GM21576 (cell line): ENCODE measurements at regions not wholly inside any gene's neighbourhood (a gene's known extent, or its start where the extent isn't known, plus 50 kb on each side); places are given as distances from the start of the nearest gene placed in this dataset.
"Not testable (repeated sequence)": the region's sequence is repeated elsewhere in the genome, so short reads cannot be mapped to it uniquely, and the experiment has no call there.

Experiments used
- ATAC-seq: cut with Tn5 transposase; IDR thresholded peaks from one replicate; pipeline ENCODE4 v1.9.1; 2021; ENCODE audit warnings: mild to moderate bottlenecking, moderate library complexity; ENCODE audit not compliant: unreplicated experiment

GRCh38 chr15:26132811-26133210 is 269.7 kb upstream of the ATP10A start:
- no peak for ATAC-seq

DNA sequence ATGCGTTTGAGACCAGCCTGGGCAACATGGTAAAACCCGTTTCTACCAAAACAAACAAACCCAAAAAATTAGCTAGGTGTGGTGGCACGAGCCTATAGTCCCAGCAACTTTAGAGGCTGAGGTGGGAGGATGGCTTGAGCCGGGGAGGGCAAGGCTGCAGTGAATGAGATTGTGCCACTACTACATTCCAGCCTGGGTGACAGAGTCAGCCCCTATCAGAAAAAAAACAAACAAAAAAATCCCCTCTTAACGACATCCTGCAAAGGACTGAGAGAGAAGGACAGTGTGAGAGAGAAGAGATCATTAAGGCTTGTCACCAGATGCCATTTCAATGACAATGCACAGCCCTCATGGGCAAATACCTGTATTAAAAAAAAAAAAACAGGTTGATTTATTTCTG is 266.7 kb upstream of the ATP10A start:
- no peak for ATAC-seq

- no peak for ATAC-seq
Observed at GRCh38 chr15:26128611-26129140, 265.5 kb upstream of the ATP10A start.

- no peak for ATAC-seq
Observed at GRCh38 chr15:26126819-26127387, 263.8 kb upstream of the ATP10A start.

DNA sequence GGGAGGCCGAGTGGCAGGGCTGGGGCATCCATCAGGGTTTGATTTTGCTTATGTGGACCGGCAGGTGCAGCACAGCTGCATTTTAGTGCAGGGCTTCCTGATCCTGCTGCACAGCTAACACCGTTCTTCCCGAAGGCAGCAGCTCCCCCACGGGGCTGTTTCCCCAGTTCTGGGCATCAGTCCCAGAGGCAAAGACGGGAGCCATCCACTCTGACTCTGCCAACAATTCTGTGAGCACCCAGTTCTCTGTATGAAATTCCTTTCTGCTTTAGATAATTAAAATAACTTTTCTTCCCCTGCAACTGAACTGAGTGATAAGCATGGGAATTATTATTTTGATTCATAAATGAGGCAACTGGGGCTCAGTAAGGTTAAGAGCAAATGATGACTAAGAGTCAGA is 262.9 kb upstream of the ATP10A start:
- ATAC-seq, result no peak

GRCh38 chr15:26125664-26126063 is 262.5 kb upstream of the ATP10A start:
- ATAC-seq, result no peak

GRCh38 chr15:26119322-26119721 is 256.2 kb upstream of the ATP10A start:
- ATAC-seq, result no peak

DNA sequence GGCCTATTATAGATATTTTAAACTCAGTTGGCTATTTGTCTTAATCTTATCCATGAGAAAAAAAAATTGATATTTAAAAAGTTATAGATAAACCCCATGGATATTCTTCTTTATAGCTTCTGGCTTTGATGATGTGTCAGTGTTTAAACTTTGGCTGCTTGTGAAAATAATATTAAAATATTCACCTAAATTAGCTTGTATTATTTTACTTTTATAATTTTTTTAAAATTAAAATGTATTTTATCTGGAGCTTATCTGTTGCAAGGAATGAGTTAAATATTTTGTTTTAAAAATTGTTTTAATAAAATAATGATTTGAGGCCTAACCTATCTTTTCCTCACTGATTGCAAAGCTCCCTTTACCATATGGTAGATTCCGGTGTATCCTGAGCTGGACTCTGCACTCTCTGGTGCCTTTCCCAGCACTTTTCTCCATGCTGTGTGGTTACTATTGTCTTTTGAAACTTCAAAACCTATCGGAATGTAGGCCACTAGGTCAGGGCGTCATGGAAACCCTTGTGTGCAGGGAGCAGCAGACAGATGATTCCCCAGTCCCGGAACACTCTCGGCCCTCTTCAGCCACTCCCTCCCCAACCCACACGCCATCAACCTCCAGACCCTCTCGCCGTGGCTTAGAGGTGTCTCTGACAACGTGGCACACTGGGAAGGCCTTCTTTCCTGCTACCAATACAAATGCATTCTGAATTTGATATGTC is 252.3 kb upstream of the ATP10A start:
- ATAC-seq, result no peak

GRCh38 chr15:26114128-26114527 is 251.0 kb upstream of the ATP10A start:
- not testable (repeated sequence) for ATAC-seq

DNA sequence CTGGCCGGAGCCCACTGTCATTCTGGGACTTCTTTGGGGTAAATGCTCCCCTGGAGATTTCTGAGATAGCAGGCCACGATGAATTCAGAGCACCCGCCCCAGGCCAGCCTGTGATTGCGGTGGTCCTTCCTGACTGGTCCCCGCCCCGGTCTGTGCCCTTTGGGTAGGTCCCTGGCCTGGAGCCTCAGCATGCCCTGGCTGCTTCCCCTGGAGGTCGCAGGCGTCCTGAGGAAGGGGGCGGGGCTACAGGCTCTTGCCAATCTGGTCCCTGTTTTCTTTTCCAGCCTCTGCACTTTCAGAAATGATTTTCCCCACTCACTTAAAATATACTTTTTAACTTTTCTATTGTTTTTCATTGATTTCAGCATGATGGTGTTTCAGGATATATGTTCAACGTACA is 250.2 kb upstream of the ATP10A start:
- ATAC-seq, result no peak

DNA sequence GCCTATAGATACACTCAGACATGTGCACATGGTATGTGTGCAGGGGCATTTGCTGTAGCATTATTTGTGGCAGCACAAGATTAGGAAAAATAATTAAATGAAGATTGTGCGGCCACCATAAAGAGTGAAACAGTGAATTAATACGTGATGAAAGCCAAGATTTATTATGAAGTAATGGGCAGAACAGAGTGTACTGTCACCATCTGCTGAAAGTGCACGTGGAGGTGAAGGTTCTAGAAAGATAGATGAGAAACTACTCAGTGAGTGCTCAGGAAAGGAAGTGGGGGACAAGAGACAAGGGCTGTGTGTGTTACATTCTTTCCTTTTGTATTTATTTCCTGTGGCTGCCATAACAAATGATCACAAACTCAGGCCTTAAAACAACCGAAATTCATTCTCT is 246.1 kb upstream of the ATP10A start:
- ATAC-seq, result no peak

- ATAC-seq, result no peak
Observed at GRCh38 chr15:26106556-26106955, 243.4 kb upstream of the ATP10A start.

DNA sequence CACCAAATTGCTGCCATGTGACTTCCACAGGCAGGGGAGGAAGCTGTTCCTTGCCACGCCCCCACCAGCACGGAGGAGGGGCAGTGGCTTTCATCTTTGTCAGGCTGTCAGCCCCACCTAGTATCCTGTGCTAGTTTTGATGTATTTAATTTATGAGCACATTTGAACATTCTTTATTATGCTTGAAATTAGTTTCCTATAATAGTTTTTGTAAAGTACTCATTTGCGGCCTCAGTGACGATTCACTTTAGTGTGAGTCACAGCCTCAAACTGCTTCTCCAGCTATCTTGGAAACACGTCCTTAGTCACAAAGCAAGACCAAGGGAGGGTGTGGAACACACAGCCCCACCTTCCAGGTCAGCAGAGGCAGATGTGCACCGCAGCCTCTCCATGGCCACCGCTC is 239.9 kb upstream of the ATP10A start:
- no peak for ATAC-seq

DNA sequence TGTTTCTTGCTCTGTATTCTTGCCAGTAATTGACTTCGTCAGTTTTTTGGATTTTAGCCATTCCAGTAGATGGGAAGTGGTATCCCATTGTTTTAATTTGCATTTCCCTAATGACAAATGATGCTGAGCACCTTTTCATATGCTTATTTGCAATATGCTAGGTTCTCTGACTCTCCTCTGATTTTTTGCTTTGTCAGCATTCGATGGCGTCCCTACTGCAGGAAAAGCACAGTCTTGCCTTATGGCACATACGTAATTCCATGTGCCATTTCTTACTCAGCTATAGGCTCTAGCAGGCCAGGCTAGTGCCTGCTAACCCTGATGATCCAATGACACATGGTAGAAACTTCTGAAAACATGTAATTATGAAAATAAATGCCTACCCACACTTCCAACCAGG is 239.2 kb upstream of the ATP10A start:
- ATAC-seq, result no peak

DNA sequence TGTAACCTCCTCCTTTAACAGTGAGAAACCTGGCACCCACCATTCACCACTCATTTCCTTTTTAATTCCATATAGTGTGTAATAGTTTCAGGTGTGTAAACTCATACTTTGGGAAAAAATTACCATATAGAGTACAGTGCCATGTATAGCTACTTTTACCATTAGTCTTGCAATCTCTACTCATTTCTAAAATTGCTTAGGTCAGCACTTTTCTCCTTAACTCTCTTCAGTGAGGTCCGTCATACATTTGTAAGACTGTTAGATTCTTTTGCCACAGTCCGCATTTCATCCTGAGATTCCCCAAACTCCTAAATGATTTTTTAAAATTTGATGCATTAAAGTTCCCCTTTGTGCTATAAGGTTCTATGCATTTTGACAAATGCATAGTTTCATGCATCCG is 238.3 kb upstream of the ATP10A start:
- ATAC-seq, result no peak

DNA sequence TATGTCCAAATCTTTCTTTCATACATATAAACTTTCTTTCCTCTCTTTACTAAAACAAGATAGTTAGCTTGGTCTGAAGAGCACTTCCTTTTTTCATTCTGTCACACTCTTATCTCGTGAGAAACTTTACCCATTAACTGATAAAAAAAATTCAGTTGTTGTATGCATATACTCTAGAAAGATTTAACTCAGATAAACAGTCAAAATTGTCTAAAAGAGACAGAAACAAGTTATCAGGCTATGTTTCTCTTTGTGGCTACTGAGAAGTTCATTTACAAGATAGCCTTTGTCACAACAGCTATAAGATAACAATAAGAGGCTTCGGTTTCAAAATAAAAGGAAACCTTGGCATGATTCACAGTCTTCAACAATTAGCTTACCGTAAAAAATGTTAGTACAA is 235.7 kb upstream of the ATP10A start:
- ATAC-seq, result no peak

DNA sequence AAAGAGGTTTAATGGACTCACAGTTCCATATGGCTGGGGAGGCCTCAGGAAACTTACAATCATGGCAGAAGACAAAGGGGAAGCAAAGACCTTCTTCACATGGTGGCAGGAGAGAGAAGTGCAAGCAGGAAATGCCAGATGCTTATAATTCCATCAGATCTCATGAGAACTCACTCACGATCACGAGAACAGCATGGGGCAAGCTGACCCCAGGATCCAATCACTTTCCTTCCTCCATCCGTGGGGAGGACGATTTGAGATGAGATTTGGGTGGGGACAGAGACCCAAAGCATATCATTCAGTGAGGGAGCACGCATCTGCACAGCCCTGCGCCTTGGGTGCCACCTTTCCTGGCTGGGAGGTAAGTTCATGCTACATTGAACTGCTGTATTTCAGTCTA is 234.1 kb upstream of the ATP10A start:
- no peak for ATAC-seq

DNA sequence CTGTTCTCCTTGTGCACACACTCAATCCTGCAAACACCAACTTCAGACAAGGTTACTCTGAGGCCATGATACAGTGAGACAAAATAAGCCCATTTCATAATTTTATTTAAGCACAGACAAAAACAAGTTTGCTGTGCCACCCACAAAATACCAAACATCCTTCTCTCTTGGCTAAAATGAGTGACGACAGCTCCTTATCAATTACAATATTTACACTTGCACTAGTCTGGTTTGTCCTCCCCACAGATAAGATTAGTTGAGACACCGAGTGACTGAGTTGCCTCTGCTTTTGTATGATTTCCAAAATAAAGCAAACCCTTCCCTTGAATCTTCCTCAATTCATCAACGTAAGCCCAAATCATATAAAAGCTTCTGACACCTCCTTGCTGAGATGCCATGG is 233.5 kb upstream of the ATP10A start:
- no peak for ATAC-seq

DNA sequence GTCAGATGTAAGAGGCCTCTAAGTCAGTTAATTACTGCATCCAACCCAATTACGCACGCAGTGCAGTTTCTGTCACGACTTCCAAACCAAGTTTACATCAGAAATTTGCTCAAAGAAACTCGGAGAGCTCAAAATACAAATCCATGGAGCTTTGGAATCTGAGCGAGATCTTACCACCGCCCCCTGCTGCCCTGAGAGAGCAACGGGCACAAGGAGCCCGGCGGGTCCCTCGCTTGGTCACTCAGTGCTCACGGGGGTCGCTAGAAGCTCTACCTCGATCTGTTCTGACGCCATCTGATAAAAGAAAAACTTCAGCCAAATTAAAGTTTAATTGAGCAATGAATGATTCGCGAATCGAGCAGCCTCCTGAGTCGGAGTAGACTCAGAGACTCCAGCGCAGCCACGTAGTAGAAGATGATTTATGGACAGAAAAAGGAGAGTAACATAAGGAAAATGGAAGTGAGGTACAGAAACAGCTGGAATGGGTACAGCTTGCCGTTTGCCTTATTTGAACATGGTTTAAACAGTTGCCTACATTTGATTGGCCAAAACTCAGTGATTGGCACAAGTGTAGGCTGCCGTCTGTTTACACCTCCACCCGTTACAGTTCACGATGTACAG is 232.7 kb upstream of the ATP10A start:
- no peak for ATAC-seq

DNA sequence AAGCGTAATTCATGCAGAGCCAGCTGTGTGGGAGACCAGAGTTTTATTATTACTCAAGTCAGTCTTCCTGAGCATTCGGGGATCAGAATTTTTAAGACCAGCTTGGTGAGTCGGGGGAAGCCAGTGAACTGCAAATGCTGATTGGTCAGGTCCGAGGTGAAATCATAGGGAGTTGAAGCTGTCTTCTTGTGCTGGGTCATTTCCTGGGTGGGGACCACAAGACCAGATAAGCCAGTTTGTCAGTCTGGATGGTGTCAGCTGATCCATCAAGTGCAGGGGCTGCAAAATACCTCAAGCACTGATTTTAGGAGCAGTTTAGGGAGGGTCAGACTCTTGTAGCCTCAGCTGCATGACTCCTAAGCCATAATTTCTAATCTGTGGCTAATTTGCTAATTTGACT is 228.1 kb upstream of the ATP10A start:
- no peak for ATAC-seq

DNA sequence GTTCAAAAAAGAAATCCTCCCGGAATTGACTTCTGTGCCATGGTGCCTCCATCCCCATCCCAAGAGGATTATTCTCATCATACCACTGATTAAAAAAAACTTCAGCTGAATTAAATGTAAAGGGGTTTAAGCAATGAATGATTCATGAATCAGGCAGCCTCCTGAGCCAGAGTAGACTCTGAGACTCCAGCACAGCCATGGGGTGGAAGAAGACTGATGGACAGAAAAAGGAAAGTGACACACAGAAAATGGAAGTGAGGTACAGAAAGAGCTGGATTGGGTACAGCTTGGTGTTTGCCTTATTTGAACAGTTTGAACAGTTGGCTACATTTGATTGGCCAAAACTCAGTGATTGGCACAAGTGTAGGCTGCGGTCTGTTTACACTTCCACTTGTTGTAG is 224.8 kb upstream of the ATP10A start:
- no peak for ATAC-seq

DNA sequence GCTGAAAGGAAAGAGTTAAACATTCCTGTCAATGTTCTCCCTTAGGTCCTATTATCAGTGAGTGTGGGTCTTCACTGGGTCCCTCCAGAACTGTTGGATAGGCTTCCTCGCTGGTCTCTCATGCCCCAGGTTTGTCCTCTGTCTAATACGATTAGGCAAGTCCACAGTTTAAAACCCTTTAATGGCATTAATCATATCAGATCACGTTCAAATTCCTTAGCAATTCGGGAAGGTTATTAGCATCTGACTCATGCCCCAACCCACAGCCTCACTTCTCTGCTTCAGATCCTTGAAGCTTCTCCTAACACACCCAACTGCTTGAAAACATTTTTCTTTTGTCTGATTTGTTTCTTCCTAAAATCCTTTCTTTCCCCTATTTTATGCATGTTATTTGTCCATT is 224.3 kb upstream of the ATP10A start:
- no peak for ATAC-seq
